WTC11 (cell line): ENCODE measurements at regions not wholly inside any gene's neighbourhood (a gene's known extent, or its start where the extent isn't known, plus 50 kb on each side); places are given as distances from the start of the nearest gene placed in this dataset.

Experiments used
- ATAC-seq: fragments of 200-7000 bp; cut with Tn5 transposase; 2 replicates; pipeline ENCODE4 v1.10.0; 2021; ENCODE audit warnings: mild to moderate bottlenecking, moderate library complexity
- CTCF ChIA-PET: fragments of 300-600 bp; sonication (Branson Sonifier 250); formaldehyde crosslinking; loops from one replicate; lab custom pipeline; 2021; ENCODE audit warnings: antibody characterized with exemption; lab: Charles Lee
- POLR2A ChIA-PET: fragments of 350-600 bp; sonication (Branson Sonifier 250); formaldehyde crosslinking; loops from one replicate; lab custom pipeline; 2021; ENCODE audit warnings: antibody characterized with exemption; lab: Charles Lee
- DNase-seq: peaks from one replicate; pipeline ENCODE4 v3.0.0; 2021; ENCODE audit warnings: low spot score
- H3K27ac Mint-ChIP-seq: 2 replicates; pipeline ENCODE4 v1.8.0; 2021; ENCODE audit warnings: mixed read lengths
- H3K27me3 Mint-ChIP-seq: 2 replicates; pipeline ENCODE4 v1.8.0; 2021; ENCODE audit warnings: low read depth, mild to moderate bottlenecking, moderate library complexity, mixed read lengths
- H3K36me3 Mint-ChIP-seq: 2 replicates; pipeline ENCODE4 v1.8.0; 2021; ENCODE audit warnings: mixed read lengths
- H3K4me1 Mint-ChIP-seq: 2 replicates; pipeline ENCODE4 v1.8.0; 2022; ENCODE audit warnings: mixed read lengths
- H3K4me3 Mint-ChIP-seq: 2 replicates; pipeline ENCODE4 v1.8.0; 2021; ENCODE audit warnings: mild to moderate bottlenecking, moderate library complexity, mixed read lengths
- H3K9me3 Mint-ChIP-seq: 2 replicates; pipeline ENCODE4 v1.8.0; 2021; ENCODE audit warnings: mixed read lengths
- ATF1 ChIP-seq: sonication (generic); formaldehyde crosslinking; IDR thresholded peaks from 2 replicates; pipeline ENCODE4 v1.8.1; 2023; ENCODE audit warnings: mild to moderate bottlenecking, moderate library complexity, missing genetic modification reagents
- EMX1 ChIP-seq: fragments of 250-450 bp; sonication (Bioruptor Pico); IDR thresholded peaks from 2 replicates; pipeline ENCODE4 v1.8.0; 2021; ENCODE audit warnings: mild to moderate bottlenecking
- GTF2I ChIP-seq: fragments of 250-450 bp; sonication (Bioruptor Pico); conservative IDR thresholded peaks from 2 replicates; pipeline ENCODE4 v1.4.0; 2021; ENCODE audit warnings: mild to moderate bottlenecking
- HMGXB4 ChIP-seq: sonication (generic); formaldehyde crosslinking; IDR thresholded peaks from 2 replicates; pipeline ENCODE4 v1.8.1; 2023; ENCODE audit warnings: mild to moderate bottlenecking, moderate library complexity, missing genetic modification reagents
- JAZF1 ChIP-seq: fragments of 250-450 bp; sonication (Bioruptor Pico); IDR thresholded peaks from 2 replicates; pipeline ENCODE4 v1.9.0; 2021; ENCODE audit warnings: moderate library complexity, mild to moderate bottlenecking, inconsistent platforms
- KAT7 ChIP-seq: sonication (generic); formaldehyde crosslinking; IDR thresholded peaks from 2 replicates; pipeline ENCODE4 v1.8.1; 2023; ENCODE audit warnings: missing genetic modification reagents, mild to moderate bottlenecking, borderline replicate concordance
- MAX ChIP-seq: sonication (generic); formaldehyde crosslinking; IDR thresholded peaks from 2 replicates; pipeline ENCODE4 v1.8.0; 2022; ENCODE audit warnings: mild to moderate bottlenecking, missing genetic modification reagents
- MLX ChIP-seq: sonication (generic); formaldehyde crosslinking; IDR thresholded peaks from 2 replicates; pipeline ENCODE4 v1.8.1; 2023; ENCODE audit warnings: mild to moderate bottlenecking, missing genetic modification reagents, moderate library complexity
- NR1H2 ChIP-seq: sonication (generic); formaldehyde crosslinking; IDR thresholded peaks from 2 replicates; pipeline ENCODE4 v1.9.0; 2021; ENCODE audit warnings: mild to moderate bottlenecking, moderate library complexity, missing genetic modification reagents
- NR2C2 ChIP-seq: sonication (generic); formaldehyde crosslinking; IDR thresholded peaks from 2 replicates; pipeline ENCODE4 v1.8.0; 2022; ENCODE audit warnings: mild to moderate bottlenecking, missing genetic modification reagents
- SMAD4 ChIP-seq: sonication (generic); formaldehyde crosslinking; IDR thresholded peaks from 2 replicates; pipeline ENCODE4 v1.8.0; 2022; ENCODE audit warnings: mild to moderate bottlenecking, missing genetic modification reagents
- SOX15 ChIP-seq: fragments of 250-450 bp; sonication (Bioruptor Pico); IDR thresholded peaks from 2 replicates; pipeline ENCODE4 v1.9.0; 2021; ENCODE audit warnings: mild to moderate bottlenecking
- STAT6 ChIP-seq: sonication (generic); formaldehyde crosslinking; conservative IDR thresholded peaks from 2 replicates; pipeline ENCODE4 v1.8.1; 2023; ENCODE audit warnings: mild to moderate bottlenecking, low read depth, missing genetic modification reagents, moderate library complexity
- TEAD4 ChIP-seq: sonication (generic); formaldehyde crosslinking; IDR thresholded peaks from 2 replicates; pipeline ENCODE4 v1.8.0; 2022; ENCODE audit warnings: mild to moderate bottlenecking, missing genetic modification reagents
- ZBTB43 ChIP-seq: sonication (generic); formaldehyde crosslinking; IDR thresholded peaks from 2 replicates; pipeline ENCODE4 v1.8.1; 2023; ENCODE audit warnings: mild to moderate bottlenecking, missing genetic modification reagents
- ZNF138 ChIP-seq: sonication (generic); formaldehyde crosslinking; conservative IDR thresholded peaks from 2 replicates; pipeline ENCODE4 v1.8.1; 2022; ENCODE audit warnings: mild to moderate bottlenecking, moderate library complexity, missing genetic modification reagents
- ZNF232 ChIP-seq: sonication (generic); formaldehyde crosslinking; IDR thresholded peaks from 2 replicates; pipeline ENCODE4 v1.8.0; 2022; ENCODE audit warnings: mild to moderate bottlenecking, missing genetic modification reagents
- ZNF263 ChIP-seq: sonication (generic); formaldehyde crosslinking; IDR thresholded peaks from 2 replicates; pipeline ENCODE4 v1.8.1; 2022; ENCODE audit warnings: low read depth, mild to moderate bottlenecking, moderate library complexity, missing genetic modification reagents
- ZNF317 ChIP-seq: sonication (generic); formaldehyde crosslinking; IDR thresholded peaks from 2 replicates; pipeline ENCODE4 v1.8.1; 2023; ENCODE audit warnings: low read depth, mild to moderate bottlenecking, moderate library complexity, missing genetic modification reagents, borderline replicate concordance
- ZNF423 ChIP-seq: fragments of 250-450 bp; sonication (Bioruptor Pico); IDR thresholded peaks from 2 replicates; pipeline ENCODE4 v2.1.2; 2022; ENCODE audit warnings: mild to moderate bottlenecking, moderate library complexity
- ZNF671 ChIP-seq: fragments of 250-450 bp; sonication (Bioruptor Pico); IDR thresholded peaks from 2 replicates; pipeline ENCODE4 v1.8.0; 2021; ENCODE audit warnings: mild to moderate bottlenecking
- TF ChIP-seq, protein P1 (sequence below): sonication (generic); formaldehyde crosslinking; IDR thresholded peaks from 2 replicates; pipeline ENCODE4 v1.8.0; 2022; ENCODE audit warnings: mild to moderate bottlenecking, missing genetic modification reagents
- TF ChIP-seq, protein P2 (sequence below): sonication (generic); formaldehyde crosslinking; IDR thresholded peaks from 2 replicates; pipeline ENCODE4 v1.8.0; 2023; ENCODE audit warnings: missing genetic modification reagents

DNA sequence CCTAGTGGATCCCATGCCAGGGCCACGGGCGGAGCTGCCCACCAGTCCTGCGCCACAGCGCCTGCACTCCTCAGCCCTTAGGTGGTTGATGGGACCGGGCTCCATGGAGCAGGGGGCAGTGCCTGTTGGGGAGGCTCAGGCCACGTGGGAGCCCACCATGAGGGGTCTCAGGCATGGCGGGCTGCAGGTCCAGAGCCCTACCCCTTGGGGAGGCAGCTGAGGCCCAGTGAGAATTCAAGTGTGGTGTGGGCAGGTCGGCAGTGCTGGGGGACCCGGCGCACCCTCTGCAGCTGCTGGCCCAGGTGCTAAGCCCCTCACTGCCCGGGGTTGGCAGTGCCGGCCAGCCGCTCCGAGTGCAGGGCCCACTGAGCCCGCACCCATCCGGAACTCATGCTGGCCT, 139.8 kb upstream of the LYZL2 start:
- Mint-ChIP-seq H3K27me3 (peaks cover 14% of the 10 kb centered on the region), H3K4me3 (no peak overlapping the region), H3K27ac (no peak overlapping the region), H3K9me3 (peaks cover 51% of the 10 kb centered on the region), H3K36me3 (peaks cover 40% of the 10 kb centered on the region)
- DNase-seq (no peak), ATAC-seq (no peak)
- CTCF ChIA-PET: no interaction called here
- TF ChIP-seq ZNF317 (CRISPR knock-in tag) (no peak), ZBTB43 (CRISPR knock-in tag) (no peak)
- TF ChIP-seq, all 79 proteins: peak for 0
- POLR2A ChIA-PET: no interaction called here
- no peaks in the 10 kb centered on the region for H3K4me1 Mint-ChIP-seq

- ATAC-seq (no peak; the same call in 1 of the 2 replicates), DNase-seq (no peak)
- CTCF ChIA-PET: interaction anchor here (1.0 to 1.4 kb wide), 2 partner anchors 13 kb away, joined by 3 to 6 read pairs; no protein-coding TSS in a partner anchor
- Mint-ChIP-seq H3K27me3 (peaks cover 5% of the 10 kb centered on the region; the same call in 1 of the 2 replicates), H3K4me1 (no peaks in the 10 kb centered on the region), H3K36me3 (peaks cover 32% of the 10 kb centered on the region), H3K9me3 (peaks cover 49% of the 10 kb centered on the region), H3K4me3 (no peak overlapping the region), H3K27ac (no peak overlapping the region)
- TF ChIP-seq MAX (CRISPR knock-in tag): no peak
- no peak for TF ChIP-seq ZBTB43 (CRISPR knock-in tag)
- TF ChIP-seq ZNF138 (CRISPR knock-in tag): no peak
- TF ChIP-seq GTF2I (CRISPR knock-in tag): no peak
- TF ChIP-seq SMAD4 (CRISPR knock-in tag): no peak
- TF ChIP-seq TEAD4 (CRISPR knock-in tag): no peak
- TF ChIP-seq ZNF232 (CRISPR knock-in tag): no peak
- TF ChIP-seq STAT6 (CRISPR knock-in tag): no peak
- TF ChIP-seq MLX: no peak
- TF ChIP-seq EMX1 (CRISPR knock-in tag): no peak
- TF ChIP-seq KAT7 (CRISPR knock-in tag): no peak
- POLR2A ChIA-PET: no interaction called here
These were observed 136.1 kb upstream of the LYZL2 start for GRCh38 chr10:30765616-30766015.

GRCh38 chr10:30765022-30765615, 135.6 kb upstream of the LYZL2 start:
- Mint-ChIP-seq H3K27ac (no peak overlapping the region; the same call in 1 of the 2 replicates), H3K36me3 (peaks cover 27% of the 10 kb centered on the region), H3K27me3 (peaks cover 4% of the 10 kb centered on the region; the same call in 1 of the 2 replicates), H3K4me3 (no peak overlapping the region), H3K9me3 (peaks cover 49% of the 10 kb centered on the region), H3K4me1 (no peaks in the 10 kb centered on the region)
- POLR2A ChIA-PET: no interaction called here
- CTCF ChIA-PET: interaction anchor here (1.4 kb wide), 1 partner anchor 13 kb away, joined by 6 read pairs; no protein-coding TSS in a partner anchor
- ATAC-seq (no peak), DNase-seq (no peak)
- TF ChIP-seq ZNF671 (CRISPR knock-in tag) (no peak), NR1H2 (CRISPR knock-in tag) (no peak), KAT7 (CRISPR knock-in tag) (no peak), HMGXB4 (CRISPR knock-in tag) (no peak), SOX15 (CRISPR knock-in tag) (no peak), ZNF232 (CRISPR knock-in tag) (no peak), ZNF263 (CRISPR knock-in tag) (no peak), ZNF423 (no peak), ATF1 (CRISPR knock-in tag) (no peak), JAZF1 (CRISPR knock-in tag) (no peak), NR2C2 (CRISPR knock-in tag) (no peak)
- TF ChIP-seq, protein P1, sequence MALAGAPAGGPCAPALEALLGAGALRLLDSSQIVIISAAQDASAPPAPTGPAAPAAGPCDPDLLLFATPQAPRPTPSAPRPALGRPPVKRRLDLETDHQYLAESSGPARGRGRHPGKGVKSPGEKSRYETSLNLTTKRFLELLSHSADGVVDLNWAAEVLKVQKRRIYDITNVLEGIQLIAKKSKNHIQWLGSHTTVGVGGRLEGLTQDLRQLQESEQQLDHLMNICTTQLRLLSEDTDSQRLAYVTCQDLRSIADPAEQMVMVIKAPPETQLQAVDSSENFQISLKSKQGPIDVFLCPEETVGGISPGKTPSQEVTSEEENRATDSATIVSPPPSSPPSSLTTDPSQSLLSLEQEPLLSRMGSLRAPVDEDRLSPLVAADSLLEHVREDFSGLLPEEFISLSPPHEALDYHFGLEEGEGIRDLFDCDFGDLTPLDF (CRISPR knock-in tag): no peak
- TF ChIP-seq, protein P2, sequence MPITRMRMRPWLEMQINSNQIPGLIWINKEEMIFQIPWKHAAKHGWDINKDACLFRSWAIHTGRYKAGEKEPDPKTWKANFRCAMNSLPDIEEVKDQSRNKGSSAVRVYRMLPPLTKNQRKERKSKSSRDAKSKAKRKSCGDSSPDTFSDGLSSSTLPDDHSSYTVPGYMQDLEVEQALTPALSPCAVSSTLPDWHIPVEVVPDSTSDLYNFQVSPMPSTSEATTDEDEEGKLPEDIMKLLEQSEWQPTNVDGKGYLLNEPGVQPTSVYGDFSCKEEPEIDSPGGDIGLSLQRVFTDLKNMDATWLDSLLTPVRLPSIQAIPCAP: no peak
